ENCODE measurements at regions not wholly inside any gene's neighbourhood (a gene's known extent, or its start where the extent isn't known, plus 50 kb on each side); places are given as distances from the start of the nearest gene placed in this dataset.

DNA sequence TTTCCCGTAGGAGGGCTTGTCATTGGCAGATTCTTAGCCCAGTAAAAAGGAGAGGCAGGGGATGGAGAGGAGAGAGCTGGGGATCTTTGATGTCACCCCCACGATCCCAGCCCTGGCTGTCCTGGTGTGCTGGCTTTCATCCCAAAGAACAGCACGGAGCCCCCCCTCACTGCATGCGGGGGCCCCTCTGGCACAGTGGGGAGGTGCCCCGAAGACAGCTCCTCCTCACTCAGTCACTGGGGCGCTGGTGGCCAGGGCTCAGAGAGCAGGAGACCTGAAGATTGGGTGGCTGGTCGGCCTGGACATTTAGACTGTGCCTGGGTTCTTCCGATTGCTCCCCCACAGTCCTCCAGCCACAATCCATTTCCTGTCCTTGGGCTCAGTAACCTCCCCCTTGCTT is 207.5 kb downstream of the MELK start:
- TF ChIP-seq, protein P1, sequence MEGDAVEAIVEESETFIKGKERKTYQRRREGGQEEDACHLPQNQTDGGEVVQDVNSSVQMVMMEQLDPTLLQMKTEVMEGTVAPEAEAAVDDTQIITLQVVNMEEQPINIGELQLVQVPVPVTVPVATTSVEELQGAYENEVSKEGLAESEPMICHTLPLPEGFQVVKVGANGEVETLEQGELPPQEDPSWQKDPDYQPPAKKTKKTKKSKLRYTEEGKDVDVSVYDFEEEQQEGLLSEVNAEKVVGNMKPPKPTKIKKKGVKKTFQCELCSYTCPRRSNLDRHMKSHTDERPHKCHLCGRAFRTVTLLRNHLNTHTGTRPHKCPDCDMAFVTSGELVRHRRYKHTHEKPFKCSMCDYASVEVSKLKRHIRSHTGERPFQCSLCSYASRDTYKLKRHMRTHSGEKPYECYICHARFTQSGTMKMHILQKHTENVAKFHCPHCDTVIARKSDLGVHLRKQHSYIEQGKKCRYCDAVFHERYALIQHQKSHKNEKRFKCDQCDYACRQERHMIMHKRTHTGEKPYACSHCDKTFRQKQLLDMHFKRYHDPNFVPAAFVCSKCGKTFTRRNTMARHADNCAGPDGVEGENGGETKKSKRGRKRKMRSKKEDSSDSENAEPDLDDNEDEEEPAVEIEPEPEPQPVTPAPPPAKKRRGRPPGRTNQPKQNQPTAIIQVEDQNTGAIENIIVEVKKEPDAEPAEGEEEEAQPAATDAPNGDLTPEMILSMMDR (IDR thresholded peaks at IDR 0.05): no peak
- no peak for TF ChIP-seq POLR2A (IDR thresholded peaks at IDR 0.05)
- Histone ChIP-seq H3K4me3 (replicated peaks in 1 of 3) (no peak overlapping the region), H3K27ac (no peak overlapping the region), H3K4me1 (no peaks in the 10 kb centered on the region), H3K27me3 (no peaks in the 10 kb centered on the region), H3K36me3 (no peaks in the 10 kb centered on the region), H3K9me3 (no peaks in the 10 kb centered on the region)
- intact Hi-C loops (cut with DNase I): no loop called here
- DNase-seq: no peak
- 39% methylated on average over 8 of the region's 8 CpGs for WGBS, 2 donors

DNA sequence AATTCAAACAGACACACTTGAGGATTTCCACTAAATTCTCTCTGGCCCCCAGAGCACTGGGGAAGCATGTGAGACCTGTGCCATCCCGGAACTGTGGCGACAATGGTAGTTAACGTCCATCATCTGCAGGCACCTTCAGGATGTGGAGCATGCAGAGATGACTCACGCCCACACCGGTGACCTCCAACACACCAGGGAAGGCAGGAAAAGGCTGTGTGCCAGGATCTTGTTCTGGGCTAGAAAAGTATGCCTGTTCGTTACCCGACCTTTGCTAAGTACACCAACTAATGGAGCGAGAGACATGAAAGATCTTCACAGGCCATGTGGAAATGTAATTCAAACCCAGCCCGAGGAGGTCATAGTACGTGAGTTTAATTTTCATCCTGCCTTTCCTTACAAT is 208.8 kb downstream of the MELK start:
- no peak overlapping the region for H3K27ac ChIP-seq
- H3K4me1 ChIP-seq: no peaks in the 10 kb centered on the region
- H3K36me3 ChIP-seq: no peaks in the 10 kb centered on the region
- H3K27me3 ChIP-seq: no peaks in the 10 kb centered on the region
- DNase-seq: no peak
- intact Hi-C loops (cut with DNase I): no loop called here
- H3K9me3 ChIP-seq: no peaks in the 10 kb centered on the region
- no peak for TF ChIP-seq POLR2A (IDR thresholded peaks at IDR 0.05)
- 49 to 55% methylated on average over 10 of the region's 10 CpGs for WGBS, 2 donors
- no peak overlapping the region for H3K4me3 ChIP-seq (replicated peaks in 1 of 3)
